ENCODE measurements at regions not wholly inside any gene's neighbourhood (a gene's known extent, or its start where the extent isn't known, plus 50 kb on each side); places are given as distances from the start of the nearest gene placed in this dataset.

DNA sequence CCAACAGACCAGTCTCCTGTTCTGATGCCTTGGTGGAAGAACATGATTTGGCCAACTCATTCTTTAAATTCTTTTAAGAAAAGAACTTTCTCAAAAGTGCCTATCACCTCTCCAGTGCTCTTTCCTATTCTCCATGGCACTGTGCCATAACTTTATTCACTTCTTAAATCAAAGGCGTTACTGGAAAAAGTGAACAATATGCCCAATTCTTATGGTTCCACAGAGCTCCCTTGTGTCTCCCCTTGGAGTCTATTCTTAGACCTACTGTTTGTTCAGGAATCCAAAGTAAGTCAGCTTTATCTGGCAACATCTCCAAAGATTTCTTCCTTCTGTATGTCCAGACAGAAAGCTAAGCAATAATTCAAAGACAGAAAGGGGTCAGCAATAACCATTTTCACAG is 111.9 kb upstream of the MAGI3 start:
- intact Hi-C loops (cut with micrococcal nuclease) = no loop called here
- Mint-ChIP-seq H3K27me3 (peaks cover 22% of the 10 kb centered on the region), H3K4me3 (no peak overlapping the region), H3K4me1 (no peaks in the 10 kb centered on the region), H3K27ac (no peak overlapping the region), H3K36me3 (ENCODE audit: low read depth) (no peaks in the 10 kb centered on the region), H3K9me3 (no peaks in the 10 kb centered on the region)
- TF ChIP-seq, protein P1, sequence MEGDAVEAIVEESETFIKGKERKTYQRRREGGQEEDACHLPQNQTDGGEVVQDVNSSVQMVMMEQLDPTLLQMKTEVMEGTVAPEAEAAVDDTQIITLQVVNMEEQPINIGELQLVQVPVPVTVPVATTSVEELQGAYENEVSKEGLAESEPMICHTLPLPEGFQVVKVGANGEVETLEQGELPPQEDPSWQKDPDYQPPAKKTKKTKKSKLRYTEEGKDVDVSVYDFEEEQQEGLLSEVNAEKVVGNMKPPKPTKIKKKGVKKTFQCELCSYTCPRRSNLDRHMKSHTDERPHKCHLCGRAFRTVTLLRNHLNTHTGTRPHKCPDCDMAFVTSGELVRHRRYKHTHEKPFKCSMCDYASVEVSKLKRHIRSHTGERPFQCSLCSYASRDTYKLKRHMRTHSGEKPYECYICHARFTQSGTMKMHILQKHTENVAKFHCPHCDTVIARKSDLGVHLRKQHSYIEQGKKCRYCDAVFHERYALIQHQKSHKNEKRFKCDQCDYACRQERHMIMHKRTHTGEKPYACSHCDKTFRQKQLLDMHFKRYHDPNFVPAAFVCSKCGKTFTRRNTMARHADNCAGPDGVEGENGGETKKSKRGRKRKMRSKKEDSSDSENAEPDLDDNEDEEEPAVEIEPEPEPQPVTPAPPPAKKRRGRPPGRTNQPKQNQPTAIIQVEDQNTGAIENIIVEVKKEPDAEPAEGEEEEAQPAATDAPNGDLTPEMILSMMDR (IDR thresholded peaks at IDR 0.05) = no peak
- ChIA-PET POLR2A (no interaction called here), CTCF (no interaction called here)
- DNase-seq (no peak), ATAC-seq (ENCODE audit: low read depth) (no peak)

DNA sequence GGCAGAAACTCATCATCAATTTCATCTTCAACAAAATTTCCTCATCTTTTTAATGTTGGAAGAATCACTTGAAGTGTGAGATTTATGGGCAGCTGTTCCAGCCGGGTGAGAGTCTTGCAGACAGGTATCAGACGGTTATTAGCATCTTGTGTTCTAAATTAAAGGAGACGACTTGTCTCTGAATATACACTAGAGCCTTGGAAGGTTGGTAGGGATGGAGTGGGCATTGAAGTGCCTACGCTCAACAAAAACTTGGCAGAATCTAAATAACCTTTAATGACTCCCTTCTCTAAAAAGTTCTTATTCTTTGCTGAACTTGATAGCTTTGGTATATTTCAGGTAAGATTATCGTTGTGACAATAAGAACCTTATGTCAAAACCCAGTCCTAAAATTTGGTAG is 111.5 kb upstream of the MAGI3 start:
- Mint-ChIP-seq H3K4me3 (no peak overlapping the region), H3K9me3 (no peaks in the 10 kb centered on the region), H3K4me1 (no peaks in the 10 kb centered on the region), H3K36me3 (ENCODE audit: low read depth) (no peaks in the 10 kb centered on the region), H3K27ac (no peak overlapping the region), H3K27me3 (peaks cover 23% of the 10 kb centered on the region)
- TF ChIP-seq, protein P1 (IDR thresholded peaks at IDR 0.05) = no peak
- ChIA-PET POLR2A (no interaction called here), CTCF (no interaction called here)
- DNase-seq (no peak), ATAC-seq (ENCODE audit: low read depth) (no peak)
- intact Hi-C loops (cut with micrococcal nuclease) = no loop called here

DNA sequence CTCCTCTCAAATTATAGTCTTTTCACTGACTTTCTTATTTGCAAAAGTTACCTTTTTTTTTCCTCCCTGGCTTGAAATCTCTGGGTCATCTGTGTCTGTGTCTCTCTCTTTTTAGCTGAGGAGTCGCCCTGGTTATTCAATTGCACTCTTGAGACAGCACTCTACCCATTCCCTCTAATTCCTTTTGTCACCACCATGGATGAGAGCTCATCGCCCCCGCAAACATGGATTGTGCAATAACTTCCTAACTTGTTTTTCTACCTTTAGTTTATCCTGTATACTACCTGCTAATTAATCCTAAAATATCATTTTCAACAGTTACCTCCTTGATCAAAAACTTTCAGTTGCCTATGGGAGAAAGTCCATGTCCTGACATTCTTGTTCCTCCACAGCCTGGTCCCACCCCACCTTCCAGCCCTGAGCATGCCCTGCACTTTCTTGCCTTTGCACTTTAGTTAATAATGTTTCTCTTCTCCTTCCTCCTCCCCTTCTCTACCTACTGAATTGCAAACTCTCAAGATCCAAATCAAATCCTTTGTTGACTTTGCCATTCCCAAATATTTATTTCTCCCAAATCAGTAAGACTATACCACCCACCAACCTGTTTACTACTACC is 110.4 kb upstream of the MAGI3 start:
- Mint-ChIP-seq H3K9me3 (no peaks in the 10 kb centered on the region), H3K27ac (no peak overlapping the region), H3K4me3 (no peak overlapping the region), H3K36me3 (ENCODE audit: low read depth) (no peaks in the 10 kb centered on the region), H3K4me1 (no peaks in the 10 kb centered on the region), H3K27me3 (peaks cover 23% of the 10 kb centered on the region)
- POLR2A ChIA-PET = no interaction called here
- DNase-seq (no peak), ATAC-seq (ENCODE audit: low read depth) (no peak)
- TF ChIP-seq, protein P1 (IDR thresholded peaks at IDR 0.05) = no peak
- intact Hi-C loops (cut with micrococcal nuclease) = no loop called here
- CTCF ChIA-PET = no interaction called here

DNA sequence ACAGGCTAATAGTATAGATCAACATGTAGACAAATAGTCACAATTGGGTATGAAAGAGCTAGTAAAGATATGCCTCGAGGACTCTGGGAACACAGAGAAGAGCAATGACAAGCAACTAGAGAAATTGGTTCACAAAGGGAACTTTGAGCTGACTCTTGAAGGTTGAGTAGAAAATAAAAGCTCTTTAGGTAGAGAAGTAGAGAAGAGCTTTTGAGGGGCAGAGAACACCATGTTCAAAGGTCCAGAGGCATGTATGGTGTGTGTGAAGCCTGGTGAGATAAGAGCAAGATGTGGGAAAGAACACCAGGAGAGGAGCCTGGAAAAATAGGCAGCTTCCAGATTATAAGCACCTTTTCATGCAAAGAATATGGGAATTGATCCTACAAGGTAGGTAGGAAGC is 109.7 kb upstream of the MAGI3 start:
- DNase-seq (no peak), ATAC-seq (ENCODE audit: low read depth) (no peak)
- H3K4me1 Mint-ChIP-seq = no peaks in the 10 kb centered on the region
- CTCF ChIA-PET = no interaction called here
- intact Hi-C loops (cut with micrococcal nuclease) = no loop called here
- H3K27ac Mint-ChIP-seq = no peak overlapping the region
- no peaks in the 10 kb centered on the region for H3K9me3 Mint-ChIP-seq
- TF ChIP-seq, protein P1 (IDR thresholded peaks at IDR 0.05) = no peak
- POLR2A ChIA-PET = no interaction called here
- H3K4me3 Mint-ChIP-seq = no peak overlapping the region
- H3K27me3 Mint-ChIP-seq = peaks cover 23% of the 10 kb centered on the region
- no peaks in the 10 kb centered on the region for H3K36me3 Mint-ChIP-seq (ENCODE audit: low read depth)

DNA sequence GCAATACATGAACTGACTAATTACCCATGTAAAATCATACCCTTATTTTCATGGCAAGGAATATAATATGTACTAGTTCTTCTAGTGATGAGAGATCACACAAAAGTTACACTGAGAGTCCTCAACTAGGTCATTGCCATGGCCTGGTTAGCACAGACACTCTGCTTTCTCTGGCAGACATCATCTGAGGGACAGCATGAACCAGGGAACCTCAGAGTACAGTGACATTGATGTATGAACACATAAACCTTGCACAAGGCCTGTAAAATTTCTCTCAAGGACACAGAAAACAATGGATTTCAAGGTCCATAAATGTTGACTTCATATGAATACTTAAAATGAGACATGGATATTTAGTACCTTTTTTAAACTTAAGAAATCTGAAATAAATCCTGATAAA is 108.8 kb upstream of the MAGI3 start:
- TF ChIP-seq, protein P1 (IDR thresholded peaks at IDR 0.05) = no peak
- no peak overlapping the region for H3K27ac Mint-ChIP-seq
- no peaks in the 10 kb centered on the region for H3K4me1 Mint-ChIP-seq
- ChIA-PET CTCF (no interaction called here), POLR2A (no interaction called here)
- intact Hi-C loops (cut with micrococcal nuclease) = no loop called here
- no peak overlapping the region for H3K4me3 Mint-ChIP-seq
- no peaks in the 10 kb centered on the region for H3K36me3 Mint-ChIP-seq (ENCODE audit: low read depth)
- H3K27me3 Mint-ChIP-seq = peaks cover 24% of the 10 kb centered on the region
- DNase-seq = no peak
- ATAC-seq (ENCODE audit: low read depth) = no peak
- H3K9me3 Mint-ChIP-seq = no peaks in the 10 kb centered on the region
